Lower lobe of right lung (tissue), 2 donors: ENCODE measurements at regions not wholly inside any gene's neighbourhood (a gene's known extent, or its start where the extent isn't known, plus 50 kb on each side); places are given as distances from the start of the nearest gene placed in this dataset.

Experiments used
- ATAC-seq, 2 donors: fragments of 200-7000 bp; cut with Tn5 transposase; one replicate each; pipeline ENCODE4 v1.9.1; 2020 to 2022; ENCODE audit warnings: mild to moderate bottlenecking in 2 of 2, moderate library complexity in 2 of 2
- DNase-seq: peaks from one replicate; pipeline ENCODE4 v3.0.0-alpha.2; 2020
- H3K27ac ChIP-seq: fragments of 200-600 bp; one replicate; pipeline ENCODE4 v1.8.0; 2022
- H3K27me3 ChIP-seq: fragments of 200-600 bp; one replicate; pipeline ENCODE4 v1.8.0; 2022; ENCODE audit warnings: low read depth
- H3K36me3 ChIP-seq: fragments of 200-600 bp; one replicate; pipeline ENCODE4 v1.8.0; 2022; ENCODE audit warnings: mild to moderate bottlenecking
- H3K4me1 ChIP-seq: fragments of 200-600 bp; one replicate; pipeline ENCODE4 v1.8.0; 2022
- H3K4me3 ChIP-seq: fragments of 200-600 bp; one replicate; pipeline ENCODE4 v1.8.0; 2022; ENCODE audit warnings: mild to moderate bottlenecking
- H3K9me3 ChIP-seq: fragments of 200-600 bp; one replicate; pipeline ENCODE4 v1.8.0; 2022
- CTCF ChIP-seq: fragments of 200-600 bp; IDR thresholded peaks from one replicate; pipeline ENCODE4 v1.8.0; 2022; ENCODE audit warnings: antibody characterized with exemption, mild to moderate bottlenecking
- intact Hi-C: fragments of 100-400 bp; cut with DNase I; formaldehyde crosslinking; loops from one replicate; pipeline ENCODE4 v1.11.0; 2022
- donor health status: DM: no; HTN: yes; CAD: no; lungs with severe emphysema.

- Histone ChIP-seq H3K27ac (no peak overlapping the region), H3K36me3 (no peaks in the 10 kb centered on the region), H3K4me3 (no peak overlapping the region), H3K27me3 (no peaks in the 10 kb centered on the region), H3K4me1 (no peaks in the 10 kb centered on the region), H3K9me3 (no peaks in the 10 kb centered on the region)
- intact Hi-C loops = no loop called here
- ATAC-seq (no peak), DNase-seq (no peak)
- TF ChIP-seq CTCF = no peak
Measured at GRCh38 chr1:98417820-98418219, 243.7 kb upstream of the SNX7 start.

GRCh38 chr1:98410082-98410481 lies 251.4 kb upstream of the SNX7 start:
- intact Hi-C loops = no loop called here
- H3K27ac ChIP-seq = no peak overlapping the region
- DNase-seq = no peak
- H3K36me3 ChIP-seq = no peaks in the 10 kb centered on the region
- TF ChIP-seq CTCF = no peak
- no peaks in the 10 kb centered on the region for H3K27me3 ChIP-seq
- no peak overlapping the region for H3K4me3 ChIP-seq
- no peaks in the 10 kb centered on the region for H3K9me3 ChIP-seq
- peaks cover 7% of the 10 kb centered on the region for H3K4me1 ChIP-seq
- no peak for ATAC-seq

GRCh38 chr1:98406352-98407088 lies 255.0 kb upstream of the SNX7 start:
- Histone ChIP-seq H3K27me3 (no peaks in the 10 kb centered on the region), H3K27ac (no peak overlapping the region), H3K36me3 (no peaks in the 10 kb centered on the region), H3K4me1 (peaks cover 16% of the 10 kb centered on the region), H3K4me3 (no peak overlapping the region), H3K9me3 (no peaks in the 10 kb centered on the region)
- intact Hi-C loops = no loop called here
- no peak for TF ChIP-seq CTCF
- ATAC-seq (no peak), DNase-seq (no peak)

GRCh38 chr1:98405581-98406074 lies 255.9 kb upstream of the SNX7 start:
- H3K27ac ChIP-seq = no peak overlapping the region
- H3K9me3 ChIP-seq = no peaks in the 10 kb centered on the region
- H3K27me3 ChIP-seq = no peaks in the 10 kb centered on the region
- no peak for DNase-seq
- peaks cover 16% of the 10 kb centered on the region for H3K4me1 ChIP-seq
- intact Hi-C loops = no loop called here
- no peak overlapping the region for H3K4me3 ChIP-seq
- peak in 1 of 2 donors; percentile 71 for ATAC-seq
- no peaks in the 10 kb centered on the region for H3K36me3 ChIP-seq
- TF ChIP-seq CTCF = no peak

- H3K36me3 ChIP-seq = no peaks in the 10 kb centered on the region
- DNase-seq = no peak
Measured at GRCh38 chr1:98404866-98405265, 256.7 kb upstream of the SNX7 start.

More at GRCh38 chr1:98404866-98405265, 256.7 kb upstream of the SNX7 start:
- Histone ChIP-seq H3K4me3 (no peak overlapping the region), H3K27ac (no peak overlapping the region), H3K27me3 (no peaks in the 10 kb centered on the region), H3K4me1 (peaks cover 16% of the 10 kb centered on the region), H3K9me3 (no peaks in the 10 kb centered on the region)
- ATAC-seq = no peak
- TF ChIP-seq CTCF = no peak
- intact Hi-C loops = no loop called here
